ENCODE measurements at regions not wholly inside any gene's neighbourhood (a gene's known extent, or its start where the extent isn't known, plus 50 kb on each side); places are given as distances from the start of the nearest gene placed in this dataset.

GRCh38 chr2:230627806-230628724, 84.6 kb upstream of the CAB39 start:
- TF ChIP-seq, protein P1, sequence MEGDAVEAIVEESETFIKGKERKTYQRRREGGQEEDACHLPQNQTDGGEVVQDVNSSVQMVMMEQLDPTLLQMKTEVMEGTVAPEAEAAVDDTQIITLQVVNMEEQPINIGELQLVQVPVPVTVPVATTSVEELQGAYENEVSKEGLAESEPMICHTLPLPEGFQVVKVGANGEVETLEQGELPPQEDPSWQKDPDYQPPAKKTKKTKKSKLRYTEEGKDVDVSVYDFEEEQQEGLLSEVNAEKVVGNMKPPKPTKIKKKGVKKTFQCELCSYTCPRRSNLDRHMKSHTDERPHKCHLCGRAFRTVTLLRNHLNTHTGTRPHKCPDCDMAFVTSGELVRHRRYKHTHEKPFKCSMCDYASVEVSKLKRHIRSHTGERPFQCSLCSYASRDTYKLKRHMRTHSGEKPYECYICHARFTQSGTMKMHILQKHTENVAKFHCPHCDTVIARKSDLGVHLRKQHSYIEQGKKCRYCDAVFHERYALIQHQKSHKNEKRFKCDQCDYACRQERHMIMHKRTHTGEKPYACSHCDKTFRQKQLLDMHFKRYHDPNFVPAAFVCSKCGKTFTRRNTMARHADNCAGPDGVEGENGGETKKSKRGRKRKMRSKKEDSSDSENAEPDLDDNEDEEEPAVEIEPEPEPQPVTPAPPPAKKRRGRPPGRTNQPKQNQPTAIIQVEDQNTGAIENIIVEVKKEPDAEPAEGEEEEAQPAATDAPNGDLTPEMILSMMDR (IDR thresholded peaks at IDR 0.05; ENCODE audit: low read depth, low read length): no peak
- TF ChIP-seq POLR2A (IDR thresholded peaks at IDR 0.05; ENCODE audit: extremely low read depth, insufficient read length) (no peak), MYC (IDR thresholded peaks at IDR 0.05; ENCODE audit: low read depth, low read length) (no peak)

Measured in NB4 (cell line).